Stomach (tissue), 4 donors: ENCODE measurements at regions not wholly inside any gene's neighbourhood (a gene's known extent, or its start where the extent isn't known, plus 50 kb on each side); places are given as distances from the start of the nearest gene placed in this dataset.

Experiments
- EP300 ChIP-seq: sonication (generic); formaldehyde crosslinking; IDR thresholded peaks from one replicate; pipeline ENCODE4 v1.6.1; 2017; ENCODE audit warnings: antibody characterized with exemption
- POLR2AphosphoS5 ChIP-seq, 3 donors: sonication (generic); formaldehyde crosslinking; IDR thresholded peaks; one replicate each; pipeline ENCODE4 v1.6.1; 2016; ENCODE audit warnings: antibody characterized with exemption in 3 of 3

DNA sequence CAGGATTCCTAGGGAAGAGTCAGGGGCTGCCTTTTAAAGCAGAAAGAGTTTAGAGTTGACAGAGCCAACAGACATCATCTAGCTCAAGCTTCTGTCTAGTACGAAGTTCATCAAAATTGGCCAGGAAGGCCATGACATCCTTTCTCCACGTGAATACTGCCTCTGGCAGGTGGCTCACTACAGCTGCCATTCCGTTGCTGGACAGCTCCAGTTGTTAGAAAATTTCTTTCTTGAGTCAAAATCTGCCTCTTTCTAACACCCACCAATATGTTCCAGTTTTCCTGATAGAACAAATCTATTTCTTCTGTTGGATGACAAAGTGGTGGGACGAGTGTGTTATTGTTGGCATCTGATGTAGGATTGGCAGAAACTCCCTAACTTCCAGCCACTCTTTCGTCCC, 154.9 kb downstream of the ADRA2A start:
- TF ChIP-seq EP300 (no peak), POLR2AphosphoS5 (IDR thresholded peaks at IDR 0.05) (no peak)
